Activated CD8-positive, alpha-beta T cell treated with anti-CD3 and anti-CD28 coated beads, Interleukin-2, amount 10 ng/mL, durations not matched to agents 7 days and 5 days (primary cell): ENCODE measurements at regions not wholly inside any gene's neighbourhood (a gene's known extent, or its start where the extent isn't known, plus 50 kb on each side); places are given as distances from the start of the nearest gene placed in this dataset.

ENCODE experiments used
- ATAC-seq: fragments of 150-1000 bp; cut with Tn5 transposase; one replicate; pipeline ENCODE4 v1.10.0; 2021; ENCODE audit warnings: moderate library complexity
- CTCF ChIA-PET: fragments of 350-600 bp; sonication (Branson Sonifier 250); formaldehyde crosslinking; loops from one replicate; lab custom pipeline; 2021; ENCODE audit warnings: antibody characterized with exemption; lab: Charles Lee
- POLR2A ChIA-PET: fragments of 350-600 bp; sonication (Branson Sonifier 250); formaldehyde crosslinking; loops from one replicate; lab custom pipeline; 2021; ENCODE audit warnings: antibody characterized with exemption; lab: Charles Lee
- DNase-seq: peaks from one replicate; pipeline ENCODE4 v3.0.0-alpha.2; 2020
- H3K27ac Mint-ChIP-seq: one replicate; pipeline ENCODE4 v1.8.0; 2021; ENCODE audit warnings: mild to moderate bottlenecking, mixed read lengths
- H3K27me3 Mint-ChIP-seq: one replicate; pipeline ENCODE4 v1.8.0; 2021; ENCODE audit warnings: low read depth, mixed read lengths
- H3K36me3 Mint-ChIP-seq: one replicate; pipeline ENCODE4 v1.8.0; 2021; ENCODE audit warnings: low read depth, mixed read lengths
- H3K4me1 Mint-ChIP-seq: one replicate; pipeline ENCODE4 v1.8.0; 2021; ENCODE audit warnings: low read depth, mixed read lengths
- H3K4me3 Mint-ChIP-seq: one replicate; pipeline ENCODE4 v1.8.0; 2021; ENCODE audit warnings: mild to moderate bottlenecking, mixed read lengths
- H3K9me3 Mint-ChIP-seq: one replicate; pipeline ENCODE4 v1.8.0; 2022; ENCODE audit warnings: mixed read lengths; ENCODE audit not compliant: insufficient read depth

DNA sequence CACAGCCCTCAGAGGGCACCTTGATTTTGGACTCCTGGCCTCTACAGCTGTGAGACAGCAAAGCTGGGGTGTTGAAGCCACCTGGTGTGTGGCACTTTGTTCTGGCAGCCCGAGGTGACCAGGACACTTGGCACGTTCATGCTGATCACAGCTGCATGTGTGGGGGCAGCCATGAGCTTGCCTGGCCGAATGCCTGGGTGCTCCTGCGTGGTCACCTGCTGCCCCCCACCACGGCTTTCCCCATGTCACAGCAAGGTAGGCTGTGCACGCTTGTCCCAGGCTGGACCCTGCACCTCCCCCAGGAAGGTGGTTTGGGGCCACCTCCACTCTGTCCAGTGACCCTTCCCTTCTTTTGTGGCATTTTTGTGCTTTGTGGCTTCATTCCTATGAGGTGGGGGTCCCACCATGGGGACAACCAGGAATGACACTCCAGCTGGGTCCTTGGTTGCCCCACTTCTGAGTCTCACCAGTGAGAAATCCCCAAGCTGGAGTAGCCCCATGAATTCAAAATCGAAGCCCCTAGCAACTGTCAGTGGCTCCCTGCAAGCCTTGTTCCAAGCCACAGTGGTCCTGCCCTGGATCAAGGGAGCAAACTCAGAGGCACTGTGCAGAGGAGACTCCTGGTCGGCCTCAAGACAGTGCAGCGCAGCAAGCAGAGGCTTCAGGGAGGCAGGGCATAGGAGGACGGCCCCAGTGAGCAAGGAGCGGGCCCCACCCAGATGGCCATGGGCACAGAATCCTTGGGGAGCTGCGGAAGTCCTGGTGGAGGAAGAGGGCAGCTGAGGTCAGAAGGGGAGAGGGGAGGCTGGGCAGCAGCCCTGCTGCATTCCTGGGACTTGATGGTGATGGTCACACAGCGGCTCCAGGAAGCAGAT lies 121.4 kb upstream of the HS6ST1 start:
- no peak for DNase-seq
- Mint-ChIP-seq H3K27me3 (peaks cover 10% of the 10 kb centered on the region), H3K4me3 (no peak overlapping the region), H3K4me1 (peaks cover 4% of the 10 kb centered on the region), H3K9me3 (no peaks in the 10 kb centered on the region), H3K27ac (no peak overlapping the region), H3K36me3 (no peaks in the 10 kb centered on the region)
- CTCF ChIA-PET = no interaction called here
- POLR2A ChIA-PET = no interaction called here
- no peak for ATAC-seq

DNA sequence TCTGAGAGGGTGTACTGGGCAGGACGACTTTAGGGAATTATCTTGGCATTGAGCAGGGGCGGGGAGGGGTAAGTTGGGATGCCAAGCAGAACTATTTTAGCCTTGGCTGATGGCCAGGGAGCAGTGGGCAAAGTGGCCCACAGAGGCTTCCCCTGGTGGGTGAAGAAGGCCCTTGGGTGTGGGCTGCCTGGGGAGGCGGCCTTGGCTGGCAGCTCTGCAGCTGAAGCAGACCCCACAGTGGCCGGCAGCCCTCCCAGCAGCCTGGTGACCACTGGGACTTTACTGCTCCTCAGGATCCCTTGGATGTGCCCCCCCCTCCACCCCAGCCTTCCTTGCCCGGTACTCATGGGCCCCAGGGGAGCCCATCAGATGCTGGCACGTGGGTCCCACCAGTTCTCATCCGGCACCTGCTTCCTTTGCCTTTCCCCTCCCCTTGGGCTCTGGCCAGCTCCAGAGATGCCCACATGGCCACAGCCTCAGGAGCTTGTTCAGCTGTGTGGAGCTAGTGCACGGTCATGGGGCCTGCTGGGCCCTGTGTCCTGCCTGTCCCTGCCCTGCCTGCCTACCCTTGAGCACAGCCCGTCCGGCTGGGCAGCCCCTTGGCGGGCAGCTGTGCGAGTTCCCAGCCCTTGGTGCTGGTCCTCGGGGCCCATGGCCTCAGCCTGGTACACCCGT lies 122.1 kb upstream of the HS6ST1 start:
- ChIA-PET CTCF (no interaction called here), POLR2A (no interaction called here)
- ATAC-seq = no peak
- H3K36me3 Mint-ChIP-seq = no peaks in the 10 kb centered on the region
- peaks cover 4% of the 10 kb centered on the region for H3K4me1 Mint-ChIP-seq
- no peak overlapping the region for H3K27ac Mint-ChIP-seq
- DNase-seq = no peak
- H3K4me3 Mint-ChIP-seq = no peak overlapping the region
- H3K27me3 Mint-ChIP-seq = peaks cover 10% of the 10 kb centered on the region
- no peaks in the 10 kb centered on the region for H3K9me3 Mint-ChIP-seq

DNA sequence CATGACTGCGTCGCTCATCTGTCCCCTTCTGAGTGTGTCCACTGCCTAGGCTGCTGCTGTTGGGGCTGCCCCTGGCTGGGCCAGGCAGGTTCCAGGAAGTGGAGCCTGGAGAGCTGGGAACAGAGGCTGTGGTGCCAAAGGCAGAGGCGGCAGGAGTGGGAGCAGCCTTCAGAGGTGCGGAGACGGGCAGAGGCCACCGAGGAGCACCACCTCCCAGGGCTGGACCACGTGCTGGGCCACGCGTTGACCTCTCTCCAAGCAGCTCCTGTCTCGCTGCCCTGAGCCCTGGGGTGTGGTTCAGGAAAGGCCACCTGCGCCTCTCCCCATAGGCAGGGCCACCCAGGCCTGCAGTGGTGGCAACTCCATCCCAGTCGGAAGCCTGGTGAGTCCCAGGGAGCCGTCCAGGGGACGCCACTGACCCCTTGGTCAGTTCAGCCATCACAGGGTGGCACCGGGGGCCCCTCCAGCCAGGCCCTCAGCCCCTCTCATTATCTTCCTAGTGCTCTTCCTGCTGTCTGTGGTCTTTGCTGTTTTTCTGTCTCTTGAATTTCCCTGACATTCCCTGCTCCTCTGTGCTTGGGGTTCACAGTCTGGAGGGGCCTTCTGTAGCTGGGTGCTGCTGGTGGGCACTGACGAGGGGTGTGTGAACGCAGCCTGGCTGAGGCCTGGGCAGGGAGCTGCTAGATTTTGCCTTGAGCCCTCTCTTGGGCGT lies 122.8 kb upstream of the HS6ST1 start:
- Mint-ChIP-seq H3K27ac (no peak overlapping the region), H3K4me1 (peaks cover 4% of the 10 kb centered on the region), H3K36me3 (no peaks in the 10 kb centered on the region), H3K4me3 (no peak overlapping the region), H3K9me3 (no peaks in the 10 kb centered on the region), H3K27me3 (peaks cover 8% of the 10 kb centered on the region)
- DNase-seq (no peak), ATAC-seq (no peak)
- POLR2A ChIA-PET = no interaction called here
- CTCF ChIA-PET = no interaction called here

DNA sequence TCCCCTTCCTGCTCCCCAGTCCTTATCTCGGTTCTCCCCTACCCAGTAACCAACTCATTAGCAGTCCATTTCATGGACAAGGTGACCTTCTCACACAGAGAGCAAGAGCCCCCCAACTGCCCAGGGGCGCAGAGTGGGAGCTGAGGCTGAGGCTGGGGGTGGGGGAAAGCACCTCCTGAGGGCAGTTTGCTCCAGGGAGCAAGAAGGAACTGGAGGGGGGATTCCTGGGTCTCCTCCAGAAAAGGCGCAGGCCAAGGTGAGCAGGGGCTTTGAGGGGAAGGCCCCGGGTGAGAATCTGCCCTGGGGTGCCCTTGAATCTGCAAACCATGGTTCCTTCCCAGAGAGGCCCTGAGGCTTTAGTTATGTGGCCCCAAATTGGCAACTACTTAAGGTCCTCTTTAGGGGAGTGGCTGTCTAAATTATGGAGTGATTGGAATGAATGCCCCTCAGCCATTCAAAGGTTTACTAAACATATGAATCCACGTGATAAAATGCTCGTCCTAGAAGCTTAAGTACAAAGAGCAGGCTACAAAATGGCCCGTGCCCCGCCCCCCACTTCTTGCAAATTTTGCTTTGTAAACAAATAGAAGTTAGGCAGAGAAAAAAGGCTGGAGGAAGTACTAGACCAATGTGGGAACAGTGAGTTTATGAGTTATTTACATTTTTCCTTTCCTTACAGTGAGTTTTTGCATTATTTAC lies 123.5 kb upstream of the HS6ST1 start:
- no peak for ATAC-seq
- DNase-seq = no peak
- H3K9me3 Mint-ChIP-seq = no peaks in the 10 kb centered on the region
- CTCF ChIA-PET = no interaction called here
- peaks cover 4% of the 10 kb centered on the region for H3K27me3 Mint-ChIP-seq
- POLR2A ChIA-PET = no interaction called here
- H3K36me3 Mint-ChIP-seq = no peaks in the 10 kb centered on the region
- no peaks in the 10 kb centered on the region for H3K4me1 Mint-ChIP-seq
- H3K4me3 Mint-ChIP-seq = no peak overlapping the region
- no peak overlapping the region for H3K27ac Mint-ChIP-seq

DNA sequence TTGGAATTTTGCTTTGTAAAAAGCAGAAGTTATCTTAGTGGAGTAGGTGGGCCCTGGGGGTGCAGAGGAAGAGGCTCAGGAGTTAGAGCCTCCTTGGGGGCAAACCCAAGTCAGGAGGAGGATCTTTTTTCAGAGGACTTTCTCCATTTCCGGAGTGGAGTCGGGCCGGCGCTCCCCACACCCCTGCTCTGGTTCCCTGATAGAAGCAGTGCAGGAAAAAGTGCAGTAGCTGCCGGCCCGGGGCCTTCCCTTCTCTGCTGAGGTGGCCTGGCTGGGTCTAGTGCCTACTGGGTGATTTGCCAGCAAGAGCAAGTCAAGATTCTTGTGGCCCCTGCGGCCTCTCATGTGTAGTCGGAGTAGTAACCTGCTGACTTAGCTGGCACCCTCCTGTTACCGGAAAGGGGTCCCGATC lies 124.2 kb upstream of the HS6ST1 start:
- H3K27me3 Mint-ChIP-seq = peaks cover 4% of the 10 kb centered on the region
- ATAC-seq (no peak), DNase-seq (no peak)
- no peaks in the 10 kb centered on the region for H3K36me3 Mint-ChIP-seq
- H3K4me3 Mint-ChIP-seq = no peak overlapping the region
- H3K4me1 Mint-ChIP-seq = no peaks in the 10 kb centered on the region
- ChIA-PET CTCF (no interaction called here), POLR2A (no interaction called here)
- H3K27ac Mint-ChIP-seq = no peak overlapping the region
- no peaks in the 10 kb centered on the region for H3K9me3 Mint-ChIP-seq

DNA sequence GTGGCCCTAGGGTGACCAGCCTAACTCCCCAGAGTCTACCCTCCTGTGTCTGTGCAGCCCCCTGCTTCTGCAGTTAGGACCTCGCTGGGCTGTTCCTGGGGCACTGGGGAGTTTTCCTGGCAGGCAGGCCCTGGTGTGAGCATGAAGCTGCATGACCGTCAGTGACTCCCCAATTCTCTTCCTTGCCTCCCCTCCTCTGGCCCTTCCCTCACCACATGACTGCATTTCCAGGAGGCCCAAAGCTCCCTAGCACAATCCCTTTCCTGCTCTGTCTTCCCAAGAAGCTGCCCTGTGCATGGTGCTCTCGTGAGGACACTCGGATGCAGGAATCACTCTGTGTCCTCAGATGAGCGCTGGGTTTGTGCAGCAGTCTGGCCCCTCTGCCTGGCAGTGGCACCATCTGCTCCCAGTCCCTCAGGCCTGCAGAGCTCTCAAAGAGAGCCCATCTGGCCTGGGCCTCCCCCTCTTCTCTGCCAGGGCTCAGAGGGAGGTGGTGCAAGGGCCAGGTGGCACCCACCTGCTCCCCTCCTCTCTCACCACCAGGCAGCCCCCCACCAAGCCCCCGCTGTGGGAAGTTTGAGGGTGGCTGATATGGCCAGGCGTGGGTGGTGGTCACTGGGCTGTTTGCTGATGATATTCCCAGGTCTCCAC lies 125.6 kb upstream of the HS6ST1 start:
- POLR2A ChIA-PET = no interaction called here
- H3K9me3 Mint-ChIP-seq = no peaks in the 10 kb centered on the region
- no peak overlapping the region for H3K27ac Mint-ChIP-seq
- H3K27me3 Mint-ChIP-seq = peaks cover 4% of the 10 kb centered on the region
- H3K4me1 Mint-ChIP-seq = no peaks in the 10 kb centered on the region
- no peak for ATAC-seq
- no peak overlapping the region for H3K4me3 Mint-ChIP-seq
- CTCF ChIA-PET = no interaction called here
- DNase-seq = no peak
- H3K36me3 Mint-ChIP-seq = no peaks in the 10 kb centered on the region

DNA sequence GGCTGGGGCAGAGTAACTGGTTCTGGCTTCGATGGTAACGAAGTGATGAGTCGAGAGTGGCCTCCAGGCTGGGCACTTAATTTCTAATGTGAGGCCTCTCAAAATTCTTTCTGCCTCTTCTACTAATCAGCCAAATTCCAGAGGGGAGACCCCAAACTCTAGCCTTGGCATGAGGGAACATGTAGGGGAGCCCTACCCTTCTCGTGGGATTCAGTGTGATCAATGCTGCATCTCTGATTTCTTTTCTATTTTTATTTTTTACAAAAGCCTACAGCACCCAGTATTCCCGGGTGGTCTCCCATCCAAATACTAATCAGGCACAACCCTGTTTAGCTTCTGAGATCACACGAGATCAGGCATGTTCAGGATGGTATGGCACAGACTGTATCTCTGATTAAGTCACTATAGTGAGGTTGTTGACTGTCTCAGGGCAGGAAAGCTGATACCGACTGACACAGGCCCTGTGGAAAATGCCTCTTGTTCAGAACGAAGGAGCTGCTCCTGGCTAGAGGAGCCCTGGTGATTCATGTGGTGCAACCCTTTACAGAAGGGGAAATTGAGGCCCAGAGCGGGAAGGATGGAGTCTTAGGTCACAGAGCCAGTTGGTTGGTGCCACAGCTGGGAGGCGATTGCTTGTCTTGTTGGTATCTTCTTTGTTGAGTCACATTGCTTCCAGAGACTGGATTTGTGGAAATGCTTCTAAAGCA lies 126.3 kb upstream of the HS6ST1 start:
- DNase-seq = no peak
- Mint-ChIP-seq H3K4me3 (no peak overlapping the region), H3K36me3 (no peaks in the 10 kb centered on the region), H3K27ac (no peak overlapping the region), H3K4me1 (no peaks in the 10 kb centered on the region), H3K9me3 (no peaks in the 10 kb centered on the region), H3K27me3 (peaks cover 4% of the 10 kb centered on the region)
- ATAC-seq = no peak
- POLR2A ChIA-PET = no interaction called here
- CTCF ChIA-PET = no interaction called here

DNA sequence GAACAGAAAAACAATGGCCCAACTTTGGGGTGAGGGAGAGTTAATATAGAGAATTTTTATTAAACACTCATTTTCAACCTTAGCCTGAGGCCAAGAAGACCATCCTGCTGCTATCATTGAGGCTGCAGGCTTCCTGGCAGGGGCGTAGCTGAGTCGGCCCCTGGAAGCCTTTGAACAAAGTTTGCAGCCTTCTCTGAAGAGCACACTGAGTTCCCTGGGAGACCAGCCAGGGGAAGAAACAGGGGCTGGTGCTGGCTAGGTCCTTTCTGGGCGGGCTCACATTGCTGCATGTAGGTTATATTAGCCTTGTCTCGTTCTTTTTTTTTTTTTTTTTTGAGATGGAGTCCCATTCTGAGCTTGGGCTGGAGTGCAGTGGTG lies 126.8 kb upstream of the HS6ST1 start:
- Mint-ChIP-seq H3K9me3 (no peaks in the 10 kb centered on the region), H3K4me1 (no peaks in the 10 kb centered on the region), H3K27ac (no peak overlapping the region), H3K36me3 (no peaks in the 10 kb centered on the region), H3K4me3 (no peak overlapping the region), H3K27me3 (peaks cover 4% of the 10 kb centered on the region)
- ATAC-seq = no peak
- POLR2A ChIA-PET = no interaction called here
- CTCF ChIA-PET = no interaction called here
- no peak for DNase-seq

DNA sequence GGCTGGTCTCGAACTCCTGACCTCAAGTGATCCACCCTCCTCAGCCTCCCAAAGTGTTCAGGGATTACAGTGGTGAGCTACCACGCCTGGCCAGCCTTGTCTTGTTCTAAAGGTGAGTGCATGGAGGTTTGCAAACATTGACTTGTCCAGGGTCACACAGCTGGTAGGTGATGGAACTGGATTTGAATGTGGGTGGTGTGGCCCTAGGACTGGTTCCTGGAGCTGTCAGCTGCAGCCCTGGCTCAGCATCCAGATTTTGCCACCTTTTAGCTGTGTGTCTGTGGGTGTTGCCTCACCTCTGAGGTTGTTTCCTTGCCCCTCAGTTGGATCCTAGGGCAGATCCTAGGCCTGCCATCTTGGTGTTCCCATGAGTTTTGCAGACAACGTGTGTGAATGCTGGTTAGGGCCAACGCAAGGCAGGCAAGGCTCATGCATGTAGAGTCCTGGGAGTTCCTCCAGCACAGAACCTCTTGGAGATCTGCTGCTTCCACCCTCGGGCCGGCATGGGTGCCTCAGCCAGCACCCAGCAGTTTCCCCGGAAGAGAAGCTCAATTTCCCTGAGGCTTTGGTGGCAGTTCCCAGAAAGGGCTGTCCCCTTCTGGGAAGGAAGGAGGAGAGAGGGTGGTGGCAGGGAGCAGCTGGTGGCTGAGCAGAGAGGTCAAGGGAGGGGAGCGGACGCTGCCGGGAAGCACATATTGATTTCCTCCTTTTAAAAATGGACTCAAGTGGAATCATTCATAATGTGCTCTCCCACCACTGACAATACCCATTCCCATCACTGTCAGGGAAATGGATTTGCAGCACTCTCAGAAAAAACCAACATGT lies 127.6 kb upstream of the HS6ST1 start:
- H3K4me3 Mint-ChIP-seq = no peak overlapping the region
- peaks cover 4% of the 10 kb centered on the region for H3K27me3 Mint-ChIP-seq
- no peaks in the 10 kb centered on the region for H3K9me3 Mint-ChIP-seq
- ATAC-seq (no peak), DNase-seq (no peak)
- ChIA-PET POLR2A (no interaction called here), CTCF (no interaction called here)
- no peaks in the 10 kb centered on the region for H3K4me1 Mint-ChIP-seq
- no peaks in the 10 kb centered on the region for H3K36me3 Mint-ChIP-seq
- H3K27ac Mint-ChIP-seq = no peak overlapping the region

DNA sequence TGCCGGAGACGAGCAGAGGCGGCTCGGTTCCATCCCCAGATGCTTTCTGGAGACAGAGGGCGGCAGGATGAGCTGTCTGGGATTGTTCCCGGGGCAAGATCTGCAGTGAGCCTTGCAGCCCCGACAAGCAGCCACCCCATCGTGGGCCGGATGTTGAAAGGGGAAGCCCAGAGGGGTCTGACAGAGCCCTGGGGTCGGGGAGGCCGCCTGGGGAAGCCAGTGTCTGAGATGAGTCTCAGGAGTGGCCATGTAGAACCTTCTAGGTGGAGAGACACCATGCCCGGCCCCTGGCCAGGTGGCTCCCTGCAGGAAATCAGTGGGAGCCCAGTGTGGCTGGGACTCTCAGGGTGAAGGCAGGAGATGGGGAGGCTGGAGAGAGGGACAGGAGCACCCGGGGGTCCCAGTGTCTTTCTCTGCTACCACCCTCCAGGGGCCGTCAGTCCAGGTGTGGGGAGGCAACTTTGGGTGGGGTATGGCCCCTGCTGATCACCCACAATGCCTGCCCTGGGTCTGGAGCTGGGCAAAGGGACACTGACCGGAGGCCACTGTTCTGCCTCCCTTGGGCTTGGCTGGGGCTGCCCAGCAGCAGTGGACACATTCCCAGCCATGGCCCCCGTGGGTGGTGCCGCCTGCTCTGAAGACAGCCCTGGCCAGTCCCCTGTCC lies 128.3 kb upstream of the HS6ST1 start:
- H3K27ac Mint-ChIP-seq = no peak overlapping the region
- no peak overlapping the region for H3K4me3 Mint-ChIP-seq
- no peak for ATAC-seq
- H3K36me3 Mint-ChIP-seq = no peaks in the 10 kb centered on the region
- peaks cover 4% of the 10 kb centered on the region for H3K27me3 Mint-ChIP-seq
- H3K9me3 Mint-ChIP-seq = no peaks in the 10 kb centered on the region
- CTCF ChIA-PET = no interaction called here
- H3K4me1 Mint-ChIP-seq = no peaks in the 10 kb centered on the region
- POLR2A ChIA-PET = no interaction called here
- DNase-seq = no peak
